Renal cortex interstitium (tissue), 11 donors: ENCODE measurements at regions not wholly inside any gene's neighbourhood (a gene's known extent, or its start where the extent isn't known, plus 50 kb on each side); places are given as distances from the start of the nearest gene placed in this dataset.
"Not testable (repeated sequence)": the region's sequence is repeated elsewhere in the genome, so short reads cannot be mapped to it uniquely, and the experiment has no call there.

Experiments used
- DNase-seq, 11 donors: peaks; one replicate each; pipeline ENCODE4 v3.0.0-alpha.2; 2013; ENCODE audit warnings: low read depth in 9 of 11, low spot score in 4 of 11; ENCODE audit errors: extremely low read depth in 1 of 11

DNA sequence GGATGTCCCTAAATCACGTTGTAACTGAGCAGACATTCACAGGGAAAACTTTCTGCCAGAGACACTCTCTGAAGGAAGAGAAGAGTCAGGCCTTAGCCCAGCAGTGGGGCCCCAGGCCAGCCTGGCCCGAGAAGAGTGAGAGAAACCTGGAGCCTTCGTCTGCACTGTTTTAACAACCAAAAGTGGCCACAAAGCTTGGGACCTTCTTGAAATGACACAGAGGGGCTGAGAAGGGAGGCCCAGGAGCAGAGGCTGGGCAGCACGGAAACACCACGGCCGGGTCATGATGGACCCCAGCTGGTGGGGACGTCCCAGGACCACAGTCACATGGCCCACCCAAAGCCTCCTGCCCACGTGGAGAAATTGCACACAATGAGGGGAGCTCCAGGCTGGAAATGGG, 126.8 kb upstream of the THBS2 start:
- DNase-seq = no peak

- no peak for DNase-seq
Observed at GRCh38 chr6:169379495-169380070, 125.9 kb upstream of the THBS2 start.

DNA sequence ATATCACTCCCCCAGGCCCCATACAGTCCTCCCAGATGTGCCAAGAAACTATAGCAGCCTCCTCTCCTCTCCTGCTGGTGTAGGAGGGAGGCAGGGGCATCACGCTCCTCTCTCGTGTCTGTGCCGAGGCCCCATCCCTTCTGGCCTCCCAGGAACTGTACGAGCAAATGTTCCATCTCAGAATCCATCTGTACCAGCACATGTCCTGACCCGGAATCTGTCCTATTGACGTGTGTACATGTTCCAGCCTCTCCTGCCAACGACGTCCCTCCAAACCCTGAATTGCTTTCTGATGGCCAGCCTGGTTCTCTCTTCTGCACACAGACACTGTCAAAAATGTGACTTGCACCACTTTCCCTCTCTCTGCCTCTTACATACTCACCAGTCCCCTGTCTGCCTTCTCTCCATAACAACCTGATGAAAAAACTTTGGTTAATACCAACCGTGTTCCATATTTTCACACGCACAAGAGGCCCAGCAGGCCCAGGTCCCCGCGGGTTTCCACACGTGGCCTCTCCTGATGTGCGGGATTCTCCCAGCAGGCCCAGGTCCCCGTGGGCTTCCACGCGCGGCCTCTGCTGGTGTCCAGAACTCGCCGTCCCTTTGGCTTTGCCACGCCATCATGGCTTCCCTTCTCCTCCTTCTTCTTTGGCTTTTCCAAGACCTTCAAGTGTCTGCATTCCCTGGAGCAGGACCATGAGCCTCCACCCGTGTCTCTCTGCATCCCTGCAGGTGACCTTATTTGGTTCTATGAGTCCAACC, 125.2 kb upstream of the THBS2 start:
- no peak for DNase-seq

DNA sequence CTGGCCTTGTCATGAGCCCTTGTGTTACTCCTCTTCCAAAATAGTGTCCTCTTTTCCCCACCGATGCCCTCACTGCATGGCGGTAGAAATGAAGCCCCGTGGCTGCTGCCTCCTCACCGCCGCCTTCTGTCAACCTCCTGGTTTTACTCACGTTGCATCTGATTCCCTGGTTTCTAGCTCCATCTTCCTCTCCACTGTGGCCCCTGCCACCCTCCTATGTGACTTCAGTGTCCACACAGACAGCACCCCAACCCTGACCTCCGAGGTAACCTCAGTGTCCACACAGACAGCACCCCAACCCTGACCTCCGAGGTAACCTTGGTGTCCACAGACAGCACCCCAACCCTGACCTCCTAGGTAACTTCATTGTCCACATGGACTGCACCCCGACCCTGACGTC, 122.8 kb upstream of the THBS2 start:
- DNase-seq = no peak

GRCh38 chr6:169372589-169372988, 118.9 kb upstream of the THBS2 start:
- DNase-seq = no peak

- DNase-seq = no peak
Observed at GRCh38 chr6:169371344-169372127, 117.9 kb upstream of the THBS2 start.

GRCh38 chr6:169370666-169371343, 117.2 kb upstream of the THBS2 start:
- no peak for DNase-seq

GRCh38 chr6:169370054-169370453, 116.4 kb upstream of the THBS2 start:
- DNase-seq = no peak

GRCh38 chr6:169368200-169368599, 114.6 kb upstream of the THBS2 start:
- no peak for DNase-seq

GRCh38 chr6:169367507-169367906, 113.9 kb upstream of the THBS2 start:
- no peak for DNase-seq

DNA sequence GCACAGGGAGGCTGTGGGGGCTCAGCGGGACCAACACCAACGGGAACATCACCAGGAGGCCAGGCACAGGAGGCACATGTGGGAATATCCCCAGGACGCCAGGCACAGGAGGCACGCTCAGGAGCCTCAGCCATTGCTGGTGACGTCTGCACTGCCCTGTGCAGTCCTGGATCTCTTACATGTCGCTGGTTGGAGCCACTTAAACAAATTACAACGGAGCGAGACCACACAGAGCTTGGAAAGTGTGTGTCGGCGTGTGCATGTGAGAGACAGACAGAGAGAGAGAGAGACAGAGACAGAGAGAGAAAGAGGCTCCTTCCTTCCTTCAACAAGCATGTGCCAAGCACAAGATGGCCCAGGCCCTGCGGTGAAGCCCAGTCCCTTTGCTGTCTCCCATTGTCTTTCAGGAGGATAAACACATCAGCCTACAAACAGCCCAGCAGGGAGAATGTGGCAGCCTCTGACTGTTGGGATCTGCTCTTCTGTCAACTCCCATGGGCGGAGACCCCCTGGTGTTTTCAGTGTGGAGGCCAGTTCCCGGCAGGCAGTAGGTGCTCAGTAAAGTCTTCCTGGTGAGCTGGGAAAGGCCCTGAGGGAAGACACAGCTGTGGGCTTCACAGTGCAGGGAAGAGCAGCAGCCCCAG, 112.7 kb upstream of the THBS2 start:
- no peak for DNase-seq

GRCh38 chr6:169365567-169366257, 112.1 kb upstream of the THBS2 start:
- DNase-seq = no peak

- DNase-seq = no peak
Observed at GRCh38 chr6:169363590-169363989, 109.9 kb upstream of the THBS2 start.

DNA sequence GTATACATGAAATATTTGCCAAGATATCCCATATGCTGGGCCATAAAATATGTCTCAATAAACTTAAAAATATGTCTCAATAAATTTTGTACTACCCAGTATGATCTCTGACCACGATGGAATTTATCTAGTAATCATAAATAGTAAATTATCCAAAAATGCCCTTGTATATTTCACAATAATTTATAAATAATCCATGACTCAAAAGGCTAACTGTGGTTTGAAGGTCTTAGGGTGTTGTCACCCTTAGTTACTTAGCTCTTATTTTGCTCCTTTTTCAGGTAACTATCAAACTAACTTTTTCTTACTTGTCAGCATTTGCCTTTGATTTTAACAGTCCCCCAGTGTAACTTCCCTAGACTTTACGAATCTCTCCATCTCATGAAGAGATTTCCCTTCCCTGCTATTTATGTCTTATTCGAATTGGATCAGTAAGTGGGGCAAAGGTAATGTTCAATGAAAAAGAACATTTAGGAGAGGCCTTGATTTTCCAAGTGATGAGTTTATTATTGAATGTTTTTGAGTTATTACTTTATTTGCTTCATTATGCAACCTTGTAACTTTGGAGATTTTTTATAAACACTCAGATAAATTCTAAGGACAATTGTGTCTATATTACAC, 109.0 kb upstream of the THBS2 start:
- DNase-seq = no peak

DNA sequence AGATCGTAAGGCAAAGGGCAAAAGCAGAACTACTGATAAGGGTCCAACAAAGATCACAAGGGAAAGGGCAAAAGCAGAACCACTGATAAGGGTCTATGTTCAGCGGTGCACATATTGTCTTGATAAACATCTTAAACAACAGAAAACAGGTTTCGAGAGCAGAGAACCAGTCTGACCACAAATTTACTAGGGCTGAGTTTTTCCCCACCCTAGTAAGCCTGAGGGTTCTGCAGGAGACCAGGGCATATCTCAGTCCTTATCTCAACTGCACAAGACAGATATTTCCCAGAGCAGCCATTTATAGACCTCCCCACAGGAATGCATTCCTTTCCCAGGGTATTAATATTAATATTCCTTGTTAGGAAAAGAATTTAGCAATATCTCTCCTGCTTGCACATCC, 101.4 kb upstream of the THBS2 start:
- not testable (repeated sequence) for DNase-seq

GRCh38 chr6:169345146-169345545, 91.5 kb upstream of the THBS2 start:
- peak in 4 of 11 donors; percentile 7 to 52 (median 21) for DNase-seq

DNA sequence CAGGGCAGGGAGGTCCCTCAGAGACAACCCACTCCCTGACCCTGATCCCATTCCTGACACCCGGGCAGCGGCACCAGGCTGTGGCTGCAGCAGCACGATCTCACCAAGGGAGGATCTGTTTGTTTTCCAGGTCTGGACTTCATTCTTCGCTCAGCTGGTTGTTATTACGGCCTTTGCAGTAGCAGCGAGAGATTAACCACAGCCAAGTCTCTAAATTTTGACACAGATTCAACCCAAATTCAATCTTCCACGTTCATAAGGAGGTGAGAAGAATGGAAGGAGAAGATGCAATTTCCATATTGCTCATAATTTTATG, 91.1 kb upstream of the THBS2 start:
- no peak for DNase-seq
